Astrocyte of the cerebellum (primary cell): ENCODE measurements at regions not wholly inside any gene's neighbourhood (a gene's known extent, or its start where the extent isn't known, plus 50 kb on each side); places are given as distances from the start of the nearest gene placed in this dataset.

Experiments
- DNase-seq: peaks from one replicate; pipeline ENCODE4 v3.0.0-alpha.2; 2011; ENCODE audit warnings: low read depth
- H3K4me3 ChIP-seq: 2 replicates; pipeline ENCODE4 v1.5.1; 2011; ENCODE audit warnings: mild to moderate bottlenecking, low read depth, low read length, moderate library complexity
- CTCF ChIP-seq: IDR thresholded peaks from 2 replicates; pipeline ENCODE4 v1.5.1; 2012; ENCODE audit warnings: low read length, low read depth, moderate library complexity, mild to moderate bottlenecking; ENCODE audit errors: missing control alignments
- in situ Hi-C: cut with HindIII; loops from 2 replicates; pipeline ENCODE4 v1.10.0; 2017; ENCODE audit warnings: low sequenced_read_pairs

- in situ Hi-C loops: no loop called here
- DNase-seq: no peak
- H3K4me3 ChIP-seq: no peak overlapping the region
- no peak for TF ChIP-seq CTCF
These were observed 98.7 kb downstream of the RWDD3 start for GRCh38 chr1:95332754-95333153.

GRCh38 chr1:95339377-95339776 is 105.4 kb downstream of the RWDD3 start:
- DNase-seq: no peak
- in situ Hi-C loops: no loop called here
- TF ChIP-seq CTCF: no peak
- H3K4me3 ChIP-seq: no peak overlapping the region

GRCh38 chr1:95340061-95340460 is 106.1 kb downstream of the RWDD3 start:
- H3K4me3 ChIP-seq: no peak overlapping the region
- in situ Hi-C loops: no loop called here
- no peak for TF ChIP-seq CTCF
- DNase-seq: no peak

- H3K4me3 ChIP-seq: no peak overlapping the region
- no peak for TF ChIP-seq CTCF
- DNase-seq: no peak
- in situ Hi-C loops: no loop called here
These were observed 118.8 kb downstream of the RWDD3 start for GRCh38 chr1:95352767-95353166.

- in situ Hi-C loops: no loop called here
- no peak overlapping the region for H3K4me3 ChIP-seq
- no peak for DNase-seq
- no peak for TF ChIP-seq CTCF
These were observed 119.2 kb downstream of the RWDD3 start for GRCh38 chr1:95353194-95353593.

GRCh38 chr1:95364546-95364945 is 130.5 kb downstream of the RWDD3 start:
- in situ Hi-C loops: no loop called here
- TF ChIP-seq CTCF: no peak
- no peak for DNase-seq
- no peak overlapping the region for H3K4me3 ChIP-seq

- no peak for DNase-seq
- no peak overlapping the region for H3K4me3 ChIP-seq
- no peak for TF ChIP-seq CTCF
- in situ Hi-C loops: no loop called here
These were observed 132.5 kb downstream of the RWDD3 start for GRCh38 chr1:95366498-95366897.
